ENCODE measurements at regions not wholly inside any gene's neighbourhood (a gene's known extent, or its start where the extent isn't known, plus 50 kb on each side); places are given as distances from the start of the nearest gene placed in this dataset.

DNA sequence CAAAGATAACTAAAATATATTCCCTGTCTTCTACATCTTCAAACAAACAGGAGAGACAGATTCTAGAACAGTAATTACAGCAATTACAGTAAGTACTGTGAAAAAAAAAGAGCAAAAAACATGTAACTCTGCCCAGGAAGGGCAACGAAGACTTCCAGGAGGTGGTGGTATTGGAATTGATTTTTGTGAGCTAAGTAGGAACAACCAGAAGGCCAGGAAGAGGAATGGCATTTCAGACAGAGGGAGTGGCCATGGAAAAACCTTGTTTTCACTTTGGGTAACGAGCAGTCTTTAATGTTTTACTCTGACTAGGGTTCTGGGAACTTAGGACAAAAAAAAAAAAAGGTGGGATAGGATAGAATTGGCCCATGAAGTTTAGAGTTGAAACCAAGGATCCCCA is 196.3 kb upstream of the PLEKHG7 start:
- TF ChIP-seq, protein P1, sequence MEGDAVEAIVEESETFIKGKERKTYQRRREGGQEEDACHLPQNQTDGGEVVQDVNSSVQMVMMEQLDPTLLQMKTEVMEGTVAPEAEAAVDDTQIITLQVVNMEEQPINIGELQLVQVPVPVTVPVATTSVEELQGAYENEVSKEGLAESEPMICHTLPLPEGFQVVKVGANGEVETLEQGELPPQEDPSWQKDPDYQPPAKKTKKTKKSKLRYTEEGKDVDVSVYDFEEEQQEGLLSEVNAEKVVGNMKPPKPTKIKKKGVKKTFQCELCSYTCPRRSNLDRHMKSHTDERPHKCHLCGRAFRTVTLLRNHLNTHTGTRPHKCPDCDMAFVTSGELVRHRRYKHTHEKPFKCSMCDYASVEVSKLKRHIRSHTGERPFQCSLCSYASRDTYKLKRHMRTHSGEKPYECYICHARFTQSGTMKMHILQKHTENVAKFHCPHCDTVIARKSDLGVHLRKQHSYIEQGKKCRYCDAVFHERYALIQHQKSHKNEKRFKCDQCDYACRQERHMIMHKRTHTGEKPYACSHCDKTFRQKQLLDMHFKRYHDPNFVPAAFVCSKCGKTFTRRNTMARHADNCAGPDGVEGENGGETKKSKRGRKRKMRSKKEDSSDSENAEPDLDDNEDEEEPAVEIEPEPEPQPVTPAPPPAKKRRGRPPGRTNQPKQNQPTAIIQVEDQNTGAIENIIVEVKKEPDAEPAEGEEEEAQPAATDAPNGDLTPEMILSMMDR (IDR thresholded peaks at IDR 0.05): no peak
- TF ChIP-seq POLR2A (IDR thresholded peaks at IDR 0.05): no peak
